Activated CD8-positive, alpha-beta memory T cell treated with anti-CD3 and anti-CD28 coated beads for 4 hours (primary cell): ENCODE measurements at regions not wholly inside any gene's neighbourhood (a gene's known extent, or its start where the extent isn't known, plus 50 kb on each side); places are given as distances from the start of the nearest gene placed in this dataset.
"Not testable (repeated sequence)": the region's sequence is repeated elsewhere in the genome, so short reads cannot be mapped to it uniquely, and the experiment has no call there.

Source experiments
- DNase-seq, 2 donors: peaks; one replicate each; pipeline ENCODE4 v3.0.0-alpha.2; 2020; ENCODE audit warnings: low read depth in 2 of 2

GRCh38 chr21:36591326-36591970 lies 107.5 kb upstream of the SIM2 start:
- no peak for DNase-seq

GRCh38 chr21:36596174-36596573 lies 102.7 kb upstream of the SIM2 start:
- no peak for DNase-seq

- DNase-seq = no peak
Measured at GRCh38 chr21:36601362-36601761, 97.6 kb upstream of the SIM2 start.

GRCh38 chr21:36602735-36603134 lies 96.2 kb upstream of the SIM2 start:
- DNase-seq = no peak

GRCh38 chr21:36603221-36603620 lies 95.7 kb upstream of the SIM2 start:
- DNase-seq = no peak

- no peak for DNase-seq
Measured at GRCh38 chr21:36605426-36605825, 93.5 kb upstream of the SIM2 start.

- no peak for DNase-seq
Measured at GRCh38 chr21:36606287-36606982, 92.5 kb upstream of the SIM2 start.

- no peak for DNase-seq
Measured at GRCh38 chr21:36606983-36607325, 92.0 kb upstream of the SIM2 start.

GRCh38 chr21:36608041-36608896 lies 90.6 kb upstream of the SIM2 start:
- DNase-seq = no peak

- DNase-seq = no peak
Measured at GRCh38 chr21:36608897-36609225, 90.1 kb upstream of the SIM2 start.

GRCh38 chr21:36609654-36610053 lies 89.3 kb upstream of the SIM2 start:
- DNase-seq = no peak

- no peak for DNase-seq
Measured at GRCh38 chr21:36610201-36610600, 88.7 kb upstream of the SIM2 start.

- no peak for DNase-seq
Measured at GRCh38 chr21:36610935-36611334, 88.0 kb upstream of the SIM2 start.

- DNase-seq = no peak
Measured at GRCh38 chr21:36611379-36611778, 87.5 kb upstream of the SIM2 start.

GRCh38 chr21:36613059-36613458 lies 85.9 kb upstream of the SIM2 start:
- DNase-seq = no peak

GRCh38 chr21:36613554-36613953 lies 85.4 kb upstream of the SIM2 start:
- DNase-seq = no peak

GRCh38 chr21:36615274-36615964 lies 83.5 kb upstream of the SIM2 start:
- no peak for DNase-seq

GRCh38 chr21:36616773-36617172 lies 82.1 kb upstream of the SIM2 start:
- DNase-seq = not testable (repeated sequence)

- not testable (repeated sequence) for DNase-seq
Measured at GRCh38 chr21:36621794-36622193, 77.1 kb upstream of the SIM2 start.

GRCh38 chr21:36624105-36624504 lies 74.8 kb upstream of the SIM2 start:
- no peak for DNase-seq

- no peak for DNase-seq
Measured at GRCh38 chr21:36626791-36627190, 72.1 kb upstream of the SIM2 start.

- no peak for DNase-seq
Measured at GRCh38 chr21:36627242-36627641, 71.7 kb upstream of the SIM2 start.
